Upper lobe of left lung (tissue), 6 donors: ENCODE measurements at regions not wholly inside any gene's neighbourhood (a gene's known extent, or its start where the extent isn't known, plus 50 kb on each side); places are given as distances from the start of the nearest gene placed in this dataset.
"Not testable (repeated sequence)": the region's sequence is repeated elsewhere in the genome, so short reads cannot be mapped to it uniquely, and the experiment has no call there.

Experiments
- ATAC-seq, 2 donors: fragments of 200-7000 bp; cut with Tn5 transposase; one replicate each; pipeline ENCODE4 v1.9.1; 2022; ENCODE audit warnings: mild to moderate bottlenecking in 2 of 2, moderate library complexity in 2 of 2; ENCODE audit not compliant: low FRiP score in 2 of 2
- DNase-seq, 2 donors: peaks; one replicate each; pipeline ENCODE4 v3.0.0-alpha.2; 2019 to 2020
- H3K27ac ChIP-seq, 4 donors: fragments of 200-600 bp; sonication (generic); one replicate each; pipeline ENCODE4 v1.5.1; 2016 to 2019
- H3K27me3 ChIP-seq, 4 donors: fragments of 200-600 bp; sonication (generic); one replicate each; pipeline ENCODE4 v1.5.1; 2017 to 2019
- H3K36me3 ChIP-seq, 4 donors: fragments of 200-600 bp; sonication (generic); one replicate each; pipeline ENCODE4 v1.5.1; 2016 to 2019
- H3K4me1 ChIP-seq, 4 donors: fragments of 200-600 bp; sonication (generic); one replicate each; pipeline ENCODE4 v1.5.1; 2018 to 2019
- H3K4me3 ChIP-seq, 4 donors: fragments of 200-600 bp; sonication (generic); one replicate each; pipeline ENCODE4 v1.5.1; 2017 to 2019; ENCODE audit warnings: mild to moderate bottlenecking in 2 of 4, moderate library complexity in 1 of 4
- H3K9me3 ChIP-seq, 4 donors: fragments of 200-600 bp; sonication (generic); one replicate each; pipeline ENCODE4 v1.5.1; 2018 to 2019
- CTCF ChIP-seq, 6 experiments: fragments of 450-650 bp in 4 of 6; fragments of 200-600 bp in 2 of 6; sonication (generic) in 2 of 6; IDR thresholded peaks; one replicate each; pipeline ENCODE4 v1.5.1; 2016 to 2019; ENCODE audit warnings: antibody characterized with exemption in 6 of 6
- EP300 ChIP-seq, 4 donors: sonication (generic); formaldehyde crosslinking; IDR thresholded peaks; one replicate each; pipeline ENCODE4 v1.5.1; 2017; ENCODE audit warnings: antibody characterized with exemption in 4 of 4, control low read depth in 2 of 4
- POLR2A ChIP-seq, 4 donors: fragments of 450-650 bp; IDR thresholded peaks; one replicate each; pipeline ENCODE4 v1.5.1; 2016 to 2017; ENCODE audit warnings: antibody characterized with exemption in 4 of 4, mild to moderate bottlenecking in 2 of 4
- POLR2AphosphoS5 ChIP-seq, 2 donors: sonication (generic); formaldehyde crosslinking; IDR thresholded peaks; one replicate each; pipeline ENCODE4 v1.5.1; 2017; ENCODE audit warnings: antibody characterized with exemption in 2 of 2
- WGBS, 2 donors: methylation state at CpG; one replicate each; pipeline ENCODE4 v1.1.5; 2017 to 2018; 5-methylcytosine and 5-hydroxymethylcytosine counted together
- donor health status: DM: no; HTN: no; CAD: no; lungs with moderate emphysema.
- donor health status: DM: no; HTN: yes; CAD: no; lungs with severe emphysema.

- ATAC-seq (no peak), DNase-seq (no peak)
- Histone ChIP-seq H3K27me3 (no peaks in the 10 kb centered on the region), H3K36me3 (peaks cover 3 to 36% (median 16%) of the 10 kb centered on the region in 4 donors), H3K9me3 (no peaks in the 10 kb centered on the region), H3K4me1 (peaks cover 0 to 4% (median 0%) of the 10 kb centered on the region in 4 donors), H3K27ac (no peak overlapping the region), H3K4me3 (no peak overlapping the region)
- TF ChIP-seq EP300 (IDR thresholded peaks at IDR 0.05) = no peak
- no peak for TF ChIP-seq CTCF (IDR thresholded peaks at IDR 0.05)
- TF ChIP-seq POLR2AphosphoS5 (IDR thresholded peaks at IDR 0.05) = no peak
- no peak for TF ChIP-seq POLR2A (IDR thresholded peaks at IDR 0.05)
- 89 to 93% methylated on average over 3 of the region's 3 CpGs for WGBS, 2 donors
These were observed 63.5 kb upstream of the ZNF746 start for GRCh38 chr7:149561072-149561471.

- Histone ChIP-seq H3K4me3 (no peak overlapping the region), H3K27ac (no peak overlapping the region), H3K4me1 (peaks cover 0 to 4% (median 0%) of the 10 kb centered on the region in 4 donors), H3K36me3 (peaks cover 3 to 41% (median 18%) of the 10 kb centered on the region in 4 donors), H3K9me3 (no peaks in the 10 kb centered on the region), H3K27me3 (no peaks in the 10 kb centered on the region)
- TF ChIP-seq POLR2A (IDR thresholded peaks at IDR 0.05) (no peak), CTCF (IDR thresholded peaks at IDR 0.05) (no peak), POLR2AphosphoS5 (IDR thresholded peaks at IDR 0.05) (no peak), EP300 (IDR thresholded peaks at IDR 0.05) (no peak)
- DNase-seq (no peak), ATAC-seq (peak in 1 of 2 donors; percentile 75)
- 81 to 90% methylated on average over 4 of the region's 4 CpGs for WGBS, 2 donors
These were observed 62.1 kb upstream of the ZNF746 start for GRCh38 chr7:149559711-149560110.

GRCh38 chr7:149558149-149558861 is 60.7 kb upstream of the ZNF746 start:
- Histone ChIP-seq H3K27ac (no peak overlapping the region), H3K36me3 (peaks cover 3 to 41% (median 19%) of the 10 kb centered on the region in 4 donors), H3K4me3 (no peak overlapping the region), H3K27me3 (no peaks in the 10 kb centered on the region), H3K4me1 (peaks cover 0 to 4% (median 0%) of the 10 kb centered on the region in 4 donors), H3K9me3 (no peaks in the 10 kb centered on the region)
- 77 to 80% methylated on average over 4 to 6 of the region's 6 CpGs for WGBS, 2 donors
- ATAC-seq (peak; percentile 41 to 83), DNase-seq (peak in 1 of 2 donors; percentile 24)
- TF ChIP-seq EP300 (IDR thresholded peaks at IDR 0.05) = no peak
- no peak for TF ChIP-seq POLR2AphosphoS5 (IDR thresholded peaks at IDR 0.05)
- TF ChIP-seq POLR2A (IDR thresholded peaks at IDR 0.05) = no peak
- TF ChIP-seq CTCF (IDR thresholded peaks at IDR 0.05) = no peak

DNA sequence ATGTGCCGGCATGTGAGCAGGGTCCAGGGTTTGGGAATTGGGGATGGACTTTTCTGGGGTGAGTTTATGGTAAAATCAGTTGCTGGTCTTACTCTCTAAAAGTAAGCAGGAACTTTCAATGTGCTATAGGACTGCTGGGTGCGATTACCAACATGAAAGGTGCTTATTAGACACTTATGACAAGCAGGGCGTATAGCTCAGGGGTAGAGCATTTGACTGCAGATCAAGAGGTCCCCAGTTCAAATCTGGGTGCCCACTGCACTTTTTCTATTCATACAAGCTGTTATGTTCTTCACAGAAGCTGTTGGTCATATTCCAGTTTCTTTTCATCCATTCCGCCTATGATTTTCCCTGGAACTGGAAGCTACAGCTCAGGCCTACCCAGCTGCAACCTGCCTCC is 58.9 kb upstream of the ZNF746 start:
- not testable (repeated sequence) for DNase-seq
- WGBS, 2 donors = 94 to 97% methylated on average over 4 of the region's 4 CpGs

DNA sequence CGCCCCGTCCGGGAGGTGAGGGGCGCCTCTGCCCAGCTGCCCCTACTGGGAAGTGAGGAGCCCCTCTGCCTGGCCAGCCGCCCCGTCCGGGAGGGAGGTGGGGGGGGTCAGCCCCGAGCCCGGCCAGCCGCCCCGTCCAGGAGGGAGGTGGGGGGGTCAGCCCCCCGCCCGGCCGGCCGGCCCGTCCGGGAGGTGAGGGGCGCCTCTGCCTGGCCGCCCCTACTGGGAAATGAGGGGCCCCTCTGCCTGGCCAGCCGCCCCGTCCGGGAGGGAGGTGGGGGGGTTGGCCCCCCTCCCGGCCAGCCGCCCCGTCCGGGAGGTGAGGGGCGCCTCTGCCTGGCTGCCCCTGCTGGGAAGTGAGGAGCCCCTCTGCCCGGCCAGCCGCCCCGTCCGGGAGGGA is 57.2 kb upstream of the ZNF746 start:
- 84% methylated on average over 10 of the region's 31 CpGs; no CpG with 5 or more reads in 1 of the 2 donors for WGBS, 2 donors
- not testable (repeated sequence) for H3K4me3 ChIP-seq, H3K27ac ChIP-seq, H3K27me3 ChIP-seq, ATAC-seq, H3K4me1 ChIP-seq, H3K9me3 ChIP-seq
- H3K36me3 ChIP-seq = peaks cover 24 to 67% (median 36%) of the 10 kb centered on the region in 4 donors
- DNase-seq = peak in 1 of 2 donors; percentile 50

More for the DNA sequence above, 58.9 kb upstream of the ZNF746 start:
- H3K27me3 ChIP-seq, H3K9me3 ChIP-seq, H3K4me1 ChIP-seq, ATAC-seq, H3K4me3 ChIP-seq, H3K27ac ChIP-seq: not testable (repeated sequence)
- peaks cover 12 to 58% (median 26%) of the 10 kb centered on the region in 4 donors for H3K36me3 ChIP-seq

DNA sequence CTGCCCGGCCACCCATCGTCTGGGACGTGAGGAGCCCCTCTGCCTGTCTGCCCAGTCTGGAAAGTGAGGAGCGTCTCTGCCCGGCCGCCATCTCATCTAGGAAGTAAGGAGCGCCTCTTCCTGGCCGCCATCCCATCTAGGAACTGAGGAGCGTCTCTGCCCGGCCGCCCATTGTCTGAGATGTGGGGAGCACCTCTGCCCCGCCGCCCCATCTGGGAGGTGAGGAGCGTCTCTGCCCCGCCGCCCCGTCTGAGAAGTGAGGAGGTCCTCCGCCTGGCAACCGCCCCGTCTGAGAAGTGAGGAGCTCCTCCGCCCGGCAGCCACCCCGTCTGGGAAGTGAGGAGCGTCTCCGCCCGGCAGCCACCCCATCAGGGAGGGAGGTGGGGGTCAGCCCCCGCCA is 56.4 kb upstream of the ZNF746 start:
- not testable (repeated sequence) for ATAC-seq, H3K4me3 ChIP-seq, H3K4me1 ChIP-seq, H3K9me3 ChIP-seq, H3K27ac ChIP-seq, H3K27me3 ChIP-seq
- H3K36me3 ChIP-seq = peaks cover 30 to 74% (median 44%) of the 10 kb centered on the region in 4 donors
- DNase-seq = peak in 1 of 2 donors; percentile 64
- WGBS, 2 donors = 94 to 98% methylated on average over 16 to 23 of the region's 27 CpGs
